Stomach (tissue), 4 donors: ENCODE measurements at regions not wholly inside any gene's neighbourhood (a gene's known extent, or its start where the extent isn't known, plus 50 kb on each side); places are given as distances from the start of the nearest gene placed in this dataset.

Experiments
- CTCF ChIP-seq, 7 experiments: fragments of 450-650 bp in 4 of 7; fragments of 200-600 bp in 3 of 7; sonication (generic) in 3 of 7; IDR thresholded peaks; one replicate each; pipeline ENCODE4 v1.5.1; 2016 to 2019; ENCODE audit warnings: antibody characterized with exemption in 7 of 7, control low read depth in 2 of 7, mild to moderate bottlenecking in 1 of 7
- EP300 ChIP-seq: sonication (generic); formaldehyde crosslinking; IDR thresholded peaks from one replicate; pipeline ENCODE4 v1.6.1; 2017; ENCODE audit warnings: antibody characterized with exemption
- POLR2A ChIP-seq, 4 donors: fragments of 450-650 bp; IDR thresholded peaks; one replicate each; pipeline ENCODE4 v1.6.1; 2016; ENCODE audit warnings: antibody characterized with exemption in 4 of 4, control low read depth in 2 of 4, mild to moderate bottlenecking in 1 of 4, moderate library complexity in 1 of 4
- POLR2AphosphoS5 ChIP-seq, 3 donors: sonication (generic); formaldehyde crosslinking; IDR thresholded peaks; one replicate each; pipeline ENCODE4 v1.6.1; 2016; ENCODE audit warnings: antibody characterized with exemption in 3 of 3

- TF ChIP-seq CTCF (IDR thresholded peaks at IDR 0.05): no peak
- no peak for TF ChIP-seq EP300
- TF ChIP-seq POLR2A (IDR thresholded peaks at IDR 0.05): no peak
- no peak for TF ChIP-seq POLR2AphosphoS5 (IDR thresholded peaks at IDR 0.05)
Observed at GRCh38 chr7:114860206-114860605, 61.7 kb upstream of the MDFIC start.
